Kidney (tissue), 13 donors: ENCODE measurements at regions not wholly inside any gene's neighbourhood (a gene's known extent, or its start where the extent isn't known, plus 50 kb on each side); places are given as distances from the start of the nearest gene placed in this dataset.

Experiments
- DNase-seq, 5 donors: peaks; one replicate each; pipeline ENCODE4 v3.0.0-alpha.2; 2013 to 2020
- FAIRE-seq: peaks from 2 replicates; lab custom pipeline; 2012; peaks lifted over from hg19 to GRCh38; lab: Jason Lieb, UNC
- H3K27ac ChIP-seq, 2 donors: one replicate each; pipeline ENCODE4 v1.7.0; 2013; ENCODE audit warnings: low read depth in 2 of 2, low read length in 2 of 2, inconsistent platforms in 1 of 2
- H3K27me3 ChIP-seq: one replicate; pipeline ENCODE4 v1.7.1; 2013; ENCODE audit warnings: low read length, inconsistent platforms; ENCODE audit not compliant: control insufficient read depth, insufficient read depth
- H3K36me3 ChIP-seq, 3 donors: one replicate each; pipeline versions ENCODE4 v1.7.0 to v1.7.1; 2013; ENCODE audit warnings: low read length in 3 of 3, control low read depth in 1 of 3, inconsistent platforms in 1 of 3; ENCODE audit not compliant: insufficient read depth in 3 of 3, control insufficient read depth in 2 of 3
- H3K4me1 ChIP-seq, 3 donors: one replicate each; pipeline versions ENCODE4 v1.7.0 to v1.7.1; 2013; ENCODE audit warnings: low read length in 3 of 3, inconsistent platforms in 1 of 3, low read depth in 1 of 3; ENCODE audit not compliant: control insufficient read depth in 2 of 3, insufficient read depth in 2 of 3
- H3K4me3 ChIP-seq, 3 donors: one replicate each; pipeline versions ENCODE4 v1.7.0 to v1.8.1; 2013; ENCODE audit warnings: low read length in 3 of 3, control low read depth in 1 of 3, inconsistent platforms in 1 of 3
- H3K9ac ChIP-seq, 3 donors: one replicate each; pipeline versions ENCODE4 v1.7.0 to v1.7.1; 2013; ENCODE audit warnings: low read length in 3 of 3, control low read depth in 1 of 3, inconsistent platforms in 1 of 3
- H3K9me3 ChIP-seq, 3 donors: one replicate each; pipeline versions ENCODE4 v1.7.0 to v1.7.1; 2013; ENCODE audit warnings: low read length in 3 of 3, control low read depth in 1 of 3, inconsistent platforms in 1 of 3; ENCODE audit not compliant: control insufficient read depth in 2 of 3, insufficient read depth in 1 of 3
- intact Hi-C: fragments of 100-400 bp; cut with DNase I; formaldehyde crosslinking; loops from one replicate; pipeline ENCODE4 v1.11.1; 2022
- TF ChIP-seq, protein P1 (sequence below): IDR thresholded peaks from 3 replicates; pipeline ENCODE4 v1.5.1; 2012; ENCODE audit warnings: mild to moderate bottlenecking, moderate library complexity, borderline replicate concordance; ENCODE audit not compliant: insufficient read depth; ENCODE audit errors: extremely low read depth
- donor health status: control.
- donor health status: control.
- donor health status: control.
- donor health status: control.
- donor health status: control.
- donor health status: DM: yes; HTN: yes; CAD: no.
- donor health status: Normal renal cell carcinoma (clear cell type).

DNA sequence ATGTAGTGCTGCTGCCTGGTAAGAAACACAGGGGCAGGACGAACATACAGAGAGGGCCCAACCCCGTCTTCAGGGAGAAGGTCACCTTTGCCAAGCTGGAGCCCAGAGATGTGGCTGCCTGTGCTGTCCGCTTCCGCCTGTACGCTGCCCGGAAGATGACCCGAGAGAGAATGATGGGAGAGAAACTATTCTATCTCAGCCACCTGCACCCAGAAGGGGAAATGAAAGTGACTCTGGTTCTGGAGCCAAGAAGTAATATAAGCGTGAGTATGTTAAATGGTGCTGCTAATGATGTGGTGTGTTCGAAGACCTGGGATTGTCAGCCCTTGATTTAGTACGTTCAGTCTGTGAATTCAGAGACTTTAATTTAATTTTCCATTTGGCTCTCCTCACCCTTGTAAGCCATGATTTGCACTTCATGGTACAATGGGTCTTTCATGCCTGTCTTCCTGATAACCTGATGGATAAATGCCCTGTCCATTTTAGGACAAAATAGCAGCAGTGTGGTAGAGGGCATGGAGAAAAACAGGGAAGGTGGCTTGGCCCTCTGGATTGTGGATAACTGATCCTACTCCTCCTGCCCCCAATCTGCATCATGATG, 318.9 kb downstream of the SNAPC1 start:
- intact Hi-C loops, result no loop called here
- DNase-seq (no peak), FAIRE-seq (no peak)
- H3K36me3 ChIP-seq, result no peaks in the 10 kb centered on the region
- no peaks in the 10 kb centered on the region for H3K4me1 ChIP-seq
- no peak overlapping the region for H3K4me3 ChIP-seq
- no peak overlapping the region for H3K27ac ChIP-seq
- peaks cover 0 to 9% (median 0%) of the 10 kb centered on the region in 3 donors for H3K9me3 ChIP-seq
- H3K27me3 ChIP-seq, result no peaks in the 10 kb centered on the region
- TF ChIP-seq, protein P1, sequence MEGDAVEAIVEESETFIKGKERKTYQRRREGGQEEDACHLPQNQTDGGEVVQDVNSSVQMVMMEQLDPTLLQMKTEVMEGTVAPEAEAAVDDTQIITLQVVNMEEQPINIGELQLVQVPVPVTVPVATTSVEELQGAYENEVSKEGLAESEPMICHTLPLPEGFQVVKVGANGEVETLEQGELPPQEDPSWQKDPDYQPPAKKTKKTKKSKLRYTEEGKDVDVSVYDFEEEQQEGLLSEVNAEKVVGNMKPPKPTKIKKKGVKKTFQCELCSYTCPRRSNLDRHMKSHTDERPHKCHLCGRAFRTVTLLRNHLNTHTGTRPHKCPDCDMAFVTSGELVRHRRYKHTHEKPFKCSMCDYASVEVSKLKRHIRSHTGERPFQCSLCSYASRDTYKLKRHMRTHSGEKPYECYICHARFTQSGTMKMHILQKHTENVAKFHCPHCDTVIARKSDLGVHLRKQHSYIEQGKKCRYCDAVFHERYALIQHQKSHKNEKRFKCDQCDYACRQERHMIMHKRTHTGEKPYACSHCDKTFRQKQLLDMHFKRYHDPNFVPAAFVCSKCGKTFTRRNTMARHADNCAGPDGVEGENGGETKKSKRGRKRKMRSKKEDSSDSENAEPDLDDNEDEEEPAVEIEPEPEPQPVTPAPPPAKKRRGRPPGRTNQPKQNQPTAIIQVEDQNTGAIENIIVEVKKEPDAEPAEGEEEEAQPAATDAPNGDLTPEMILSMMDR, result no peak
- no peak overlapping the region for H3K9ac ChIP-seq

DNA sequence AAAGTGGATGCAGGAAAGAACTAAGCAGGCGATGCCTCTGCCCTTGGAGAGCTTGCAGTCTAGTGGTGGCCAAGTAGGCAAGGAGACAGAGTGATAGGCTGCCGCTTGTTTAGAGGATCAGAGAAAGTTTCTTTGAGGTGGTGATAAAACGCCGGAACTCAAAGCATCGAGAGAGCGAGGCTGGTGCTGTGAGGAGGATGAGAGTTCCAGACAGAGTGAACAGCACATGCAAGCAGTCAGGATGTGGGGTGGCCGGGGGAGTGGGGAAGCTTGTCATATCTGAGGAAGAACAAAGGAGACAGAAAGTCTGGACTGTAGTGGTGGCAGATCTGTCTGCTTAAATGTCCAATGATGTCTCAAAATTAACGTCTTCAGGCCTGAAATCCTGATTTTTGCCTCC, 319.7 kb downstream of the SNAPC1 start:
- Histone ChIP-seq H3K9me3 (peaks cover 0 to 9% (median 0%) of the 10 kb centered on the region in 3 donors), H3K27ac (no peak overlapping the region), H3K36me3 (no peaks in the 10 kb centered on the region), H3K27me3 (no peaks in the 10 kb centered on the region), H3K4me3 (no peak overlapping the region), H3K4me1 (no peaks in the 10 kb centered on the region), H3K9ac (no peak overlapping the region)
- DNase-seq (no peak), FAIRE-seq (no peak)
- TF ChIP-seq, protein P1, result no peak
- intact Hi-C loops, result no loop called here

DNA sequence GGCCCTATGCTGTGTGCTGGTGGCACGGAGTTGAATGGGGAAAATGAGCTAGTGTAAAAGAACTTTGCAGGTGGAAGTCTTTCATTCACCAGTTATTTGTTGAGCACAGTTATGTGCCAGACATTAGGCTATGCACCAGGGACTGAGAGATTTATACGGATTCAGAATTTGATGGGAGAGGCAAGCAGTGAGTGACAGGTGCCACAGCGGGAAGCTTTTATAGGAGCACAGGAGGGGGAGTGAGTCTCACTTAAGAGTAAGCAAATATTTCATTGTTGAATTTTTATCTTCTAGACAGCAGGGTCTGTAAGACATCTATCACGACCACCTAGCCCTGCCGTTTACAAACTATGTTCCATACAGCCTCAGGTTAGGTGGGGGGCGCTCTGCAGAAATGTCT, 320.6 kb downstream of the SNAPC1 start:
- intact Hi-C loops, result no loop called here
- Histone ChIP-seq H3K9me3 (peaks cover 0 to 9% (median 0%) of the 10 kb centered on the region in 3 donors), H3K27ac (no peak overlapping the region), H3K9ac (no peak overlapping the region), H3K4me1 (no peaks in the 10 kb centered on the region), H3K4me3 (no peak overlapping the region), H3K27me3 (no peaks in the 10 kb centered on the region), H3K36me3 (no peaks in the 10 kb centered on the region)
- TF ChIP-seq, protein P1, result no peak
- FAIRE-seq, result no peak
- no peak for DNase-seq

DNA sequence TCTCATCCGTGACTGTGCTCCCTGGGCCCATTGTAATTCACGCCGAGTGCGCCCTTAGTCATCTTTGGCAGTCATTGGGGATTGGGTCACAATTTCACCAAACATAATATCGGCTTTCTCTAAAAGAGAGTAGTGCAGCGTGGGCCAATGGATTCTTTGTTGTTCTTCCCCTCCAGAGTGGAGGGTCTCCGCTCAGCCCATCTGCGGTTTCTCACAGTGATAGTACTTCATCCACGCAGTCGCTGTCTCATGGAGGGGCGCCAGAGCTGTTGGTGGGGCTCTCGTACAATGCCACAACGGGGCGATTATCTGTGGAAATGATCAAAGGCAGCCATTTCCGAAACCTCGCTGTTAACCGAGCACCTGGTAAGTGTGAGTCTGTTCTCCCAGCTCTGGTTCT, 321.8 kb downstream of the SNAPC1 start:
- FAIRE-seq, result no peak
- H3K36me3 ChIP-seq, result no peaks in the 10 kb centered on the region
- no peak overlapping the region for H3K27ac ChIP-seq
- H3K4me1 ChIP-seq, result no peaks in the 10 kb centered on the region
- no peaks in the 10 kb centered on the region for H3K27me3 ChIP-seq
- no peak for DNase-seq
- TF ChIP-seq, protein P1, result no peak
- H3K4me3 ChIP-seq, result no peak overlapping the region
- intact Hi-C loops, result no loop called here
- peaks cover 0 to 9% (median 0%) of the 10 kb centered on the region in 3 donors for H3K9me3 ChIP-seq
- no peak overlapping the region for H3K9ac ChIP-seq
